ENCODE measurements at regions not wholly inside any gene's neighbourhood (a gene's known extent, or its start where the extent isn't known, plus 50 kb on each side); places are given as distances from the start of the nearest gene placed in this dataset.

- DNase-seq, result no peak
Measured at GRCh38 chr4:24033626-24034025, 143.8 kb upstream of the PPARGC1A start.

GRCh38 chr4:24032371-24032989, 142.6 kb upstream of the PPARGC1A start:
- no peak for DNase-seq

GRCh38 chr4:24026596-24026995, 136.7 kb upstream of the PPARGC1A start:
- DNase-seq, result no peak

- DNase-seq, result no peak
Measured at GRCh38 chr4:24024605-24025004, 134.8 kb upstream of the PPARGC1A start.

- no peak for DNase-seq
Measured at GRCh38 chr4:24024157-24024556, 134.3 kb upstream of the PPARGC1A start.

- no peak for DNase-seq
Measured at GRCh38 chr4:24015782-24016181, 125.9 kb upstream of the PPARGC1A start.

GRCh38 chr4:24013668-24014422, 124.0 kb upstream of the PPARGC1A start:
- no peak for DNase-seq

- no peak for DNase-seq
Measured at GRCh38 chr4:24010994-24011393, 121.1 kb upstream of the PPARGC1A start.

- DNase-seq, result no peak
Measured at GRCh38 chr4:24010573-24010972, 120.7 kb upstream of the PPARGC1A start.

- DNase-seq, result no peak
Measured at GRCh38 chr4:24007860-24008261, 118.0 kb upstream of the PPARGC1A start.

GRCh38 chr4:24006269-24006668, 116.4 kb upstream of the PPARGC1A start:
- DNase-seq, result no peak

GRCh38 chr4:24003926-24004325, 114.1 kb upstream of the PPARGC1A start:
- DNase-seq, result no peak

GRCh38 chr4:24003496-24003895, 113.6 kb upstream of the PPARGC1A start:
- no peak for DNase-seq

- DNase-seq, result no peak
Measured at GRCh38 chr4:24002330-24002966, 112.6 kb upstream of the PPARGC1A start.

GRCh38 chr4:24001486-24002329, 111.9 kb upstream of the PPARGC1A start:
- DNase-seq, result no peak

- no peak for DNase-seq
Measured at GRCh38 chr4:24000470-24000831, 110.6 kb upstream of the PPARGC1A start.

GRCh38 chr4:23999714-24000469, 110.0 kb upstream of the PPARGC1A start:
- no peak for DNase-seq

- no peak for DNase-seq
Measured at GRCh38 chr4:23993373-23993772, 103.5 kb upstream of the PPARGC1A start.

- DNase-seq, result no peak
Measured at GRCh38 chr4:23991444-23991843, 101.6 kb upstream of the PPARGC1A start.

GRCh38 chr4:23986270-23986669, 96.4 kb upstream of the PPARGC1A start:
- DNase-seq, result no peak

GRCh38 chr4:23981328-23981727, 91.5 kb upstream of the PPARGC1A start:
- DNase-seq, result no peak

- no peak for DNase-seq
Measured at GRCh38 chr4:23979534-23979933, 89.7 kb upstream of the PPARGC1A start.

- no peak for DNase-seq
Measured at GRCh38 chr4:23978002-23978401, 88.2 kb upstream of the PPARGC1A start.

All from activated CD4-positive, alpha-beta T cell treated with anti-CD3 and anti-CD28 coated beads, Interleukin-2, amount 50 U/mL, for 16 hours (primary cell).